Esophagus muscularis mucosa (tissue), 4 donors: ENCODE measurements at regions not wholly inside any gene's neighbourhood (a gene's known extent, or its start where the extent isn't known, plus 50 kb on each side); places are given as distances from the start of the nearest gene placed in this dataset.

Source experiments
- EP300 ChIP-seq: sonication (generic); formaldehyde crosslinking; IDR thresholded peaks from one replicate; pipeline ENCODE4 v1.6.1; 2017; ENCODE audit warnings: antibody characterized with exemption
- POLR2A ChIP-seq: fragments of 450-650 bp; IDR thresholded peaks from one replicate; pipeline ENCODE4 v1.6.1; 2017; ENCODE audit warnings: antibody characterized with exemption, moderate library complexity, mild to moderate bottlenecking, low read depth
- POLR2AphosphoS5 ChIP-seq, 2 donors: sonication (generic); formaldehyde crosslinking; IDR thresholded peaks; one replicate each; pipeline ENCODE4 v1.6.1; 2017; ENCODE audit warnings: antibody characterized with exemption in 2 of 2
- TF ChIP-seq, protein P1 (sequence below), 3 experiments: fragments of 200-600 bp in 2 of 3; fragments of 450-650 bp in 1 of 3; sonication (generic) in 2 of 3; IDR thresholded peaks; one replicate each; pipeline ENCODE4 v1.5.1; 2017 to 2019; ENCODE audit warnings: antibody characterized with exemption in 3 of 3, mild to moderate bottlenecking in 2 of 3, moderate library complexity in 1 of 3

GRCh38 chr12:97983796-97984195, 521.2 kb downstream of the RMST start:
- TF ChIP-seq, protein P1, sequence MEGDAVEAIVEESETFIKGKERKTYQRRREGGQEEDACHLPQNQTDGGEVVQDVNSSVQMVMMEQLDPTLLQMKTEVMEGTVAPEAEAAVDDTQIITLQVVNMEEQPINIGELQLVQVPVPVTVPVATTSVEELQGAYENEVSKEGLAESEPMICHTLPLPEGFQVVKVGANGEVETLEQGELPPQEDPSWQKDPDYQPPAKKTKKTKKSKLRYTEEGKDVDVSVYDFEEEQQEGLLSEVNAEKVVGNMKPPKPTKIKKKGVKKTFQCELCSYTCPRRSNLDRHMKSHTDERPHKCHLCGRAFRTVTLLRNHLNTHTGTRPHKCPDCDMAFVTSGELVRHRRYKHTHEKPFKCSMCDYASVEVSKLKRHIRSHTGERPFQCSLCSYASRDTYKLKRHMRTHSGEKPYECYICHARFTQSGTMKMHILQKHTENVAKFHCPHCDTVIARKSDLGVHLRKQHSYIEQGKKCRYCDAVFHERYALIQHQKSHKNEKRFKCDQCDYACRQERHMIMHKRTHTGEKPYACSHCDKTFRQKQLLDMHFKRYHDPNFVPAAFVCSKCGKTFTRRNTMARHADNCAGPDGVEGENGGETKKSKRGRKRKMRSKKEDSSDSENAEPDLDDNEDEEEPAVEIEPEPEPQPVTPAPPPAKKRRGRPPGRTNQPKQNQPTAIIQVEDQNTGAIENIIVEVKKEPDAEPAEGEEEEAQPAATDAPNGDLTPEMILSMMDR (IDR thresholded peaks at IDR 0.05): no peak
- TF ChIP-seq POLR2AphosphoS5 (IDR thresholded peaks at IDR 0.05): no peak
- no peak for TF ChIP-seq EP300
- no peak for TF ChIP-seq POLR2A
